ENCODE measurements at regions not wholly inside any gene's neighbourhood (a gene's known extent, or its start where the extent isn't known, plus 50 kb on each side); places are given as distances from the start of the nearest gene placed in this dataset.

DNA sequence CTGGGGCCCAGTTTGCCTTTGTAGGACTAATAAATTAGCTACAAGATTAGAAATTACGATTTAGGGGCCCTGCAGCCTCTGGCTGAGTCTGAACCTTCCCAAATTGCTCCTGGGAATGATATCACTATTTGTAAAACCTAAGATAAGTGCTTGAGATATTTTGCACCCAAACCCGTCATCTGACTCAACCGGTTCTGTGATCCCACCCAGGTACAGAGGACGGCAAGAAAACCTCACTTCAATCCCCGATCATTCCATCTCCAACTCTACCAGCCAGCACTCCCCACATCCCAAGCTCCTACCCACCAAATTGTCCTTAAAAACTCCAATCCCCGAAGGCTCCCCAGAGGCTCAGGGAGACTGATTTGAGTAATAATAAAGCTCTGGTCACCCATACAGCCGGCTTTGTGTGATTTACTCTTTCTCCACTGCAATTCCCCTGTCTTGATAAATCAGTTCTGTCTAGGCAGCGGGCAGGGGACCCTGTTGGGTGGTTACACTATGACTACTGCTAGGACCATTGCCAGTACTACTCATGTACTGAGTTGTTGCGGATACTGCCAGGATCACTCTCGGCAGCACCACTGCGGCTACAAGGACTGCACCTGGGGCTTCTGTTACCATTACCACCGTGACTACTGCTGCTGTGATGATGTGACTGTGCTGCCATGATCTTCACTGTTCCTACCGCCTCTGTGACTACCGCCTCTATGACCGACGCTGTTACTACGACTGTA is 73.1 kb downstream of the IRF8 start:
- DNase-seq (ENCODE audit: low read depth), result no peak
- H3K4me3 ChIP-seq (ENCODE audit: low read depth, low read length), result no peak overlapping the region
- TF ChIP-seq, protein P1, sequence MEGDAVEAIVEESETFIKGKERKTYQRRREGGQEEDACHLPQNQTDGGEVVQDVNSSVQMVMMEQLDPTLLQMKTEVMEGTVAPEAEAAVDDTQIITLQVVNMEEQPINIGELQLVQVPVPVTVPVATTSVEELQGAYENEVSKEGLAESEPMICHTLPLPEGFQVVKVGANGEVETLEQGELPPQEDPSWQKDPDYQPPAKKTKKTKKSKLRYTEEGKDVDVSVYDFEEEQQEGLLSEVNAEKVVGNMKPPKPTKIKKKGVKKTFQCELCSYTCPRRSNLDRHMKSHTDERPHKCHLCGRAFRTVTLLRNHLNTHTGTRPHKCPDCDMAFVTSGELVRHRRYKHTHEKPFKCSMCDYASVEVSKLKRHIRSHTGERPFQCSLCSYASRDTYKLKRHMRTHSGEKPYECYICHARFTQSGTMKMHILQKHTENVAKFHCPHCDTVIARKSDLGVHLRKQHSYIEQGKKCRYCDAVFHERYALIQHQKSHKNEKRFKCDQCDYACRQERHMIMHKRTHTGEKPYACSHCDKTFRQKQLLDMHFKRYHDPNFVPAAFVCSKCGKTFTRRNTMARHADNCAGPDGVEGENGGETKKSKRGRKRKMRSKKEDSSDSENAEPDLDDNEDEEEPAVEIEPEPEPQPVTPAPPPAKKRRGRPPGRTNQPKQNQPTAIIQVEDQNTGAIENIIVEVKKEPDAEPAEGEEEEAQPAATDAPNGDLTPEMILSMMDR (IDR thresholded peaks at IDR 0.05; ENCODE audit: insufficient read depth, low read depth, low read length, missing control alignments), result no peak

DNA sequence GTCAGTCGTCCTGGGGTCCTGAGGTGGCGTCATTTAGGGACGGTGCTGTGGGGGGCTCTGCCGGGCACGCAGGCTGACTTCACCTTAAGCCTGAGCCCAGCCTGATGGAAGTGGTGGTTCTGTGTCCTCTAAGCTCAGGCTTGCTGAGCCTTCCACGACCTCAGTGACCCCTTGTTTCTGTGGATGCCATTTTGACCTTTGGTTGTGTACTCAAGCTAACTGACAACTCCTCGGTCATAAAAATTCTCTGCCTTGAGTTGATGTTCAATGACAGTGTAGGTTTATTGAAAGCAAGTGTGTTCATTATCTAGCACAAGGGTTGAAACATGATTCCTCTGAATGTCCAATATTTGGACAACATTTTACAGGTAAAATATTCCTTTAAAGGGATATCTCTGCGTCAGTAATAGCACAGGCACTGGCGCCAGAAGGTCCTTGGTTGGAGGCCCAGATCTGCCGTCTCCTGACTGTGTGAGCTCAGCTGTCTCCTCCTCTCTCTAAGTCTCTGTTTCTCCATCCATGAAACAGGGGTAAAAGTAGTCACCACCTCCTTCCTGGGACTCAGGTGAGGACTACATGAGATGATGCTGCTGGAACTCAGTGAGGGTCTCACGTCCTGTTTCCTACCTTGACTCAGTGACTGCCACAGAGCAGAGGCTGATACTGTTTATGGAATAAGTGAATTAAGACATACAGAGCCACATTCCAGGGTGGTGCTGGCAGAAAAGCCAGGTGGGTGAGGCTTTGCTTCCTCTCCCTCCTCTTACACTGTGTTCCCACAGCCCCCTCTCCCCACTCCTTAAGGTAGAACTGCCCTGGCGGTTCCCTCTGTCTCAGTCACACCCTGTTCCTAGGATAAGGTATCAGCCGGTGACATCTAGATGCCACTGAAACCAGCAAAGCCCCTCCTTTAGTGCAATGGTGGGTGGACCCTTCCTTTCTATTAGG is 75.7 kb downstream of the IRF8 start:
- TF ChIP-seq, protein P1 (IDR thresholded peaks at IDR 0.05; ENCODE audit: insufficient read depth, low read depth, low read length, missing control alignments), result no peak
- no peak overlapping the region for H3K4me3 ChIP-seq (ENCODE audit: low read depth, low read length)
- DNase-seq (ENCODE audit: low read depth), result no peak

DNA sequence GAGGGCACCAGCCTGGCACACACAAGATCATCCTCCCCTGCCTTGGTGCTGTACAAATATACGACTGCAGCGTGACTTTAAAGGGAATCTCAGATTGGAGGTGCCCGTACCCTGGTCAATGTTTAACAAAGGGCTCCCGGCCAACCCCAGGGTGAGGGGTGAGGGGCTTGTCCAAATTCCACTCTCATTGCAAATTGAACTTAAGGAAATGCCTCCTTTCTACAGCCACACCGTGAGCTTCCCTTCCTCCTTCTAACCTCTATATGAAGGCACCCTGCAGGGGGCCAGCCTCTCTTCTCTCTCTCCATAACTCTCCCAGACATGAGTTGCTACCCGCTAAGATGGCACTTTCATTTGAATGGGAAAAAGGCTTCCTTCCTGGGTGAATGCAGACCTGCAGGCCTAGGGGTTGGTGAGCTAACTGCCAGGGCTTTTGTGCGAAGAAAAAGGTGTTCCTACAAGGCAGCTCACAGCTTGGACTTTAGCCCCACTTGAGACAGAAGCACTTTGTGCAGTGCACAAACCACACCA is 76.6 kb downstream of the IRF8 start:
- DNase-seq (ENCODE audit: low read depth), result no peak
- TF ChIP-seq, protein P1 (IDR thresholded peaks at IDR 0.05; ENCODE audit: insufficient read depth, low read depth, low read length, missing control alignments), result no peak
- no peak overlapping the region for H3K4me3 ChIP-seq (ENCODE audit: low read depth, low read length)

DNA sequence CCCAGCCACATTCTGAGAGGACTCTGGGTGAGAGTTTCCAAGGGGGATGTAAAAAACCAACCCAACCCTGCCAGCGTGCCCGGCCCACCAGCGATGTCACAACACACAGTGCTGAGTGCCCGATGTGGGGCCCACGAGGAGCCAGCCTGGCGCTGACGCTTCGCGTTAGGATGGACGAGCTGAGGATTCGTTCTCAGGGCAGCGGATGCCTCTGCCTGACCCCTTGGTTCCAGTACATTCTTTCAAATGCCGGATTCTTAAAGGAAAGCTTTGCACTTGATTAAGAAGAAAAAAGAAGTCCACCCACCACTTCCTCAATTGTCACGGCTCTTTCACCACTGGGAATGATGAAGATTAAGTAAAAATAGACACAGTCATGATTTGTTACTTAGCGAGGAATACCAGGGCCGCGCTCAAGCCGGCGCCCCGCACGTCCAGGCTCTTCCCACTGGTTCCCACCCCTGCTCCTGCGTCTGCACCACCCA is 79.4 kb downstream of the IRF8 start:
- DNase-seq (ENCODE audit: low read depth), result no peak
- no peak overlapping the region for H3K4me3 ChIP-seq (ENCODE audit: low read depth, low read length)
- TF ChIP-seq, protein P1 (IDR thresholded peaks at IDR 0.05; ENCODE audit: insufficient read depth, low read depth, low read length, missing control alignments), result no peak

DNA sequence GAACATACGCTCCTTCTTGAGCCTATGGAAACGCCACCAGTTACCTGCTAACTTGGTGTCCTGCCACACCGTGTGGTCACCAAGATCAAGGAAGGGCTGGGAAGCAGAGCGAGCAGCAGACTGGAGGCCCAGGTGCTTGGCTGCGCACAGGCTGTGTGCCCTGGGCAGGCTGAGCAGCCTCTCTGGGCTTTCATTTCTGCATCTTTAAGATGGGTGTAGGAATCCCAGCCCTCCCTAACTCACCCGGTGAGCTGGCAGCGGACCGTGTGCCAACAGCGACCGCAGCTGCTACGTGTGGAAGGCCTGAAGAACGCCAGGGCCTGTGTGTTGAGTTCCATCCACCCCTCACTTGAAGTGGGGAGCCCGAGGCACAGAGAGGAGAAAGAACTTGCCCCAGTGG is 80.0 kb downstream of the IRF8 start:
- no peak for DNase-seq (ENCODE audit: low read depth)
- TF ChIP-seq, protein P1 (IDR thresholded peaks at IDR 0.05; ENCODE audit: insufficient read depth, low read depth, low read length, missing control alignments), result no peak
- H3K4me3 ChIP-seq (ENCODE audit: low read depth, low read length), result no peak overlapping the region

DNA sequence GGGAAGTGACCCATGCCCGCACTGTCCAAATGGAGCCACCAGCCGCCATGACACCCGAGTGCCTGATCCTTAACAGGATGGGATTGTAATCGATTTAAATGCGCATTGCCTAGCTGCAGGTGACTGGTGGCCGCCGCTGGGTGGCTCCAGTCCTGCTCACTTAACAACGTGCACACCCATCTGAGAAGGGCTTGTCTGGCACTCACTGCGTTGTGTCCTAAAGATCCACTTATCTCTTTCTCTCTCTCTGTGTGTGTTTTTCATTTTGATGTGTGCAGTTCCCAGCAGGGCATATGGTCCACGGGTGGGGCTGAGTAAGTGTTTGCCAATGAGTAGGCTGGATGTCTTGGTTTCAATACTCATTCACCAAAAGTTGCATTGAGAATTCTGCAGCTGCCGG is 80.6 kb downstream of the IRF8 start:
- no peak overlapping the region for H3K4me3 ChIP-seq (ENCODE audit: low read depth, low read length)
- no peak for DNase-seq (ENCODE audit: low read depth)
- TF ChIP-seq, protein P1 (IDR thresholded peaks at IDR 0.05; ENCODE audit: insufficient read depth, low read depth, low read length, missing control alignments), result no peak
